NCI-H2171 treated with DMSO at 0.1 percent for 48 hours (cell line): ENCODE measurements at regions not wholly inside any gene's neighbourhood (a gene's known extent, or its start where the extent isn't known, plus 50 kb on each side); places are given as distances from the start of the nearest gene placed in this dataset.
A peak's percentile ranks its signal among the peaks of the same experiment; 100 is the strongest.
"Not testable (repeated sequence)": the region's sequence is repeated elsewhere in the genome, so short reads cannot be mapped to it uniquely, and the experiment has no call there.

Experiments
- DNase-seq: peaks from one replicate; lab custom pipeline; 2025; lab: John Stamatoyannopoulos, UW

DNA sequence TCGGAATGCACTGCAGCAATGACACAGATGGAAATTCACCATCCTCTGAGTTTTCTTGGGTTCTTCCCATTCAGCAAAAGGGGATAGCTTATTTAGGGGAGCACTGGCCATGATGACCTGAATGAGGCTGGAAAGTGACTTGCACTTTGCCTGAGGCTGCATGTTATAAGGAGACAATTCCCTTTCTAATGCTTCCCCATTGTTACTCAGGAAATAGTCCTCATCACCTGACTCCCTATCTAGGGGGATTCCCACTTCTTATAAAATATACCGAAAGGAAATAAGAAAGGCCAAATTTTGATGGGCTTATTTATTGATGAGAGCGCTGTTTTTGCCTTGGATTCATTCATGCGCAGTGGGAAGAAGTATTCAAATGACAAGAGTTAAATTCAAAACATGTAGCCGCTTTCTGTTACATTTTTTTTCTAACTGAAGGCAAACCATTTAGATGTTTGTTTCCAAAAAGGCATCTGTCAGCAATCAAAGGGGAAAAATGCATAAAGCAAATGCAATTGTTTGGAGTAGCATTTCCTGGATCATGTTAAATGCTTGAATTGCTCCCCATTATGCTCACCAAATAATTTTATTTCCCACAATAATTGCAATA lies 220.3 kb upstream of the NFIA start:
- no peak for DNase-seq

DNA sequence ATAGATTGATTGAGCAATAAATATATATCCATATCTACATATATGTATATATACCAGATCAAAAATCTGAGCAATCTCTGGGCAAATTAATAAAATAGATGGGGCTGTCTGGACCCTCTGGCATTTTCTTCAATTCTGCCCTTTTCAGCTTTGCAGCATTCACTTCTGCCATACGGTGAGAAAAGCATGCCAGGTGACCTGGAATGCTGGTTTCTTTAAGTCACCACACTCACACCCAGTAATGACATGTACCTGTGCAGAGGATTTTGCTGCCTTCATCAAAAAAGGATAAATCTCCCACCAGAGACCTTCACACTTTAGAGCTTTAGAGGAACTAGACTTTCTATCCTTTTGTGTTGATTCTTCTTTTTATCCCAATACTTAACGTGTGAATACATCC lies 223.2 kb upstream of the NFIA start:
- no peak for DNase-seq

DNA sequence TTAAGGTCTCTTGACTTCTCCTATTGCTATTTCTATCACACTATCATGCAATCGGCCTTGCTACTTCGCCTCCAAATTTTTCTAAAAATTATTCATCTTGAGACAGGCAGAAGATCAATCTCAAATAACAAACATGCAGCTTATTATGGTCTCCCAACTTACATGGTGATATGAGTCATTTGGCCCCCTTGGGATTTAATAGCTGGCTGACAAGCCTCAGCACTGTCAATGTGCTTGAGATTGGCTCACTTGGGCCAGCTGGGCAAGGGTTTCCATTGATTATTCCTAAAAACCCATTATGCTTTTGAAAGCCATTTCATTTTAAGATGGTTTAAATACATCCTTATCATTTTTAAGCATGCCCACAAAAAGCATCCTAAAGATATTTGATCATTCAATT lies 224.5 kb upstream of the NFIA start:
- DNase-seq: peak; percentile 79

- DNase-seq: no peak
Observed at GRCh38 chr1:60850084-60850483, 232.3 kb upstream of the NFIA start.

DNA sequence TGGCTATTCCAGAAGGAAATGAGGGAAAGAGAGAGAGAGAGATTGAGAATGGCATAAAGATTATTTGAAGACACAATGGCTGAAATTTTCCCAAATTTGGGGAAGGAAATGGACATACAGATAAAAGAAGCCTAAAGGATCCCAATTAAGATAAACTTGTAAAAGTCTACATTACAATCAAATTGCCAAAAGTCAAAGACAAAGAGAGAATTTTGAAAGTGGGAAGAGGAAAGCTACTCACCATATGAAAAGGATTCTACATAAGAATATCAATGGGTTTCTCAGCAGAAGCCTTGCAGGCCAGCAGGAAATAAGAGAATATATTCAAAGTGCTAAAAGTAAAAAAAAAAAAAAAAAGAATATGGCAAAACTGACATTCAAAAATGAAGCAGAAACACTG lies 233.0 kb upstream of the NFIA start:
- DNase-seq: no peak

DNA sequence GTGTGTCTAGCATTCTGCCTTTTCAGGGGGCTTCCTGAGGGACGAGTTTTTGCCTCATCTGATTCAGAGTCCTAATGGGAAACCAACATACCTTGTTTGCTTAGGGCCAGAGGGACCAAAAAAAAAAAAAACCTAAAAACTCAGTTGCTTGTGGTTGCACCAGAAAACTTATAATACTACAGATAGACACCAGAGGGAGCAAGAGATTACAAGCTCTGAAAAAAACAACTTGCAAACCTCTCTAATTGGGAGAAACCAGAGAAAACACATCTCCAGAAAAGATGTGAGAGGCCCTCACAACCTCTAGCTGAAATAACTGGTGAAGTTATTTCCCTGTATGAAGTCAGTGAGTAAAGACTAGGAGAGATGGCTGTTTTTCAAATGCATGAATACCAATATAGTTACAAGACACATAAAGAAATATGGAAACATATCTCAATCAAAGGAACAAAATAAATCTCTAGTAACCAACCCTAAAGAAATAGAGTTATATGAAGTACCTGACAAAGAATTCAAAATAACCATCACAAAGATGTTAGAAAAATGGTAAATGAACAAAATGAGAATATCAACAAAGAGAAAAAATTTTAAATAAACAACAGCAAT lies 233.7 kb upstream of the NFIA start:
- DNase-seq: peak; percentile 74

GRCh38 chr1:60847855-60848582 lies 234.3 kb upstream of the NFIA start:
- DNase-seq: no peak

GRCh38 chr1:60847391-60847790 lies 235.0 kb upstream of the NFIA start:
- DNase-seq: no peak

GRCh38 chr1:60845659-60846058 lies 236.7 kb upstream of the NFIA start:
- not testable (repeated sequence) for DNase-seq

GRCh38 chr1:60842304-60842703 lies 240.1 kb upstream of the NFIA start:
- no peak for DNase-seq

- DNase-seq: no peak
Observed at GRCh38 chr1:60841116-60842046, 241.0 kb upstream of the NFIA start.

GRCh38 chr1:60840476-60840875 lies 241.9 kb upstream of the NFIA start:
- not testable (repeated sequence) for DNase-seq

GRCh38 chr1:60835649-60836048 lies 246.7 kb upstream of the NFIA start:
- no peak for DNase-seq

DNA sequence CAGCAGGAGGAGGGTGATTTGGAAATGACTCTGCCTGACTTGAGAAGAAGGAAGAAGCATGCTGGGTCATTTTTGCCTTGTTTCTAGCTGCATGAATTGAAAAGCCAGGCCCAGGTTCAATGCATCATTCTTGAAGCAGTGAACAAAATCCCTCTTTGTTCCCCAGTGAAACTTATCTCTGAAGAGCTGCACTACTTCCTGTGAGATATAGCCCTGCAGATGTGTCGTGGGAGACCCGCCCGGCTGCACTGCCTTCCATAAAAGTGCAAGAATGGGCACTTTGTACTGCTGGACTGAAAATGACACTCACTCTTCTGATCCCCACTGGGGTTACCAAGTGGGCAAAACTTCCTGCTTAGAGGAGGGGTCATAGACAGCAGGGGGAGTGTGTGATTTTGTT lies 249.2 kb upstream of the NFIA start:
- no peak for DNase-seq

GRCh38 chr1:60832367-60832766 lies 250.0 kb upstream of the NFIA start:
- no peak for DNase-seq

DNA sequence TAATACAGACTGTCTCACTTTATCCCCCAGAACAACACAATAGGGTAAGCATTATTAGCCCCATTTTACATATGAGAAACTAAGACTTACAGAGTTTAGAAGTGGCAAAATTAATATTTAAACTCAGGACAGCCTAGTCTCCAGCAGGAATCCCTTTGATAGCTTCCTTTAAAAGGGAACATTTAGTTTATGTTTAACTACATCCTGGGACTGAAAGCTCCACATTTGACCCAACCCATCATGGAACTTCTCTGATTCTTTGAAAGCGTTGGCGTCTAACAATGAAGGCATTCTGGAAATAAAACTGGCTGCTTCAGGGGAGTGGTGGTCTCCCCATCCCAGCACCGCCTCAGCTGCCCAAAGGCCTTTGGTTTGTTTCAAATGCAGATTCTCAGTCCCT lies 250.6 kb upstream of the NFIA start:
- DNase-seq: no peak

GRCh38 chr1:60828944-60829343 lies 253.4 kb upstream of the NFIA start:
- no peak for DNase-seq

GRCh38 chr1:60826320-60827094 lies 255.9 kb upstream of the NFIA start:
- DNase-seq: no peak

DNA sequence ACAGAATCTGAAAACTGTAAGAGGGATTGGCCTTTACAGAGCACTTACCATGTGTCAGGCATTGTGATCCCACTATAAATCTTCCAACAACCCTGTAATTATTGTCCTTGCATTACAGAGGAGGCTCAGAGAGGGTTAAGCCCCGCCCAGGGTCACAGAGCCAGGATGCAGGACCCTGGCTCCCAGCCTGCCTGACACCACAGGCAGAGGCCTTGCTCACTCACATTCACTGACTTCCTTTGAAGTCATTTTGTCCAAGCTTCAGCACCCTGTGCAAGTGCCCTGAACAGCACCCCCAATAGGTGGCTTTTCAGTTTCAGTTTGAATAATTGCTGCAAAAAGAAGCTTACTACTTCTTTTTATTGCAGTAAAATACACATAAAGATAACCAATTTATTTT lies 256.8 kb upstream of the NFIA start:
- DNase-seq: no peak

DNA sequence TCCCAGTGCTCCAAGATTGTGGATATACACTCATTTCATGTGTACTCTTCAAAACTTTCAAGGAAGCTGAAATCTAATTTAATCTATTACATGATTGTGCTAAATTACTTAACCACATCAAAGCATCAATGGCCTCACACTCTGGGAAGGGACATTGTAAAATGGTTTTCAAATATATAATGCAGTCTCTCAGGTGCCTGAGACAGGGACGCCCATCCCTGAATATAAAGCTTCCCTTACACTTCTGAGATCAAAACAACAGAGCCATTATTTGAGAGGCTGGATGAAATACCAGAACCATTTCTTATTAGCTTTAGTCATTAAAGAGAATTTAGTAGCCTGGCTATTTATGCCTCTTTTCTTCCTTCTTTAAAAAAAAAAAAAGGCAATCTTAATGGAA lies 259.2 kb upstream of the NFIA start:
- DNase-seq: no peak

DNA sequence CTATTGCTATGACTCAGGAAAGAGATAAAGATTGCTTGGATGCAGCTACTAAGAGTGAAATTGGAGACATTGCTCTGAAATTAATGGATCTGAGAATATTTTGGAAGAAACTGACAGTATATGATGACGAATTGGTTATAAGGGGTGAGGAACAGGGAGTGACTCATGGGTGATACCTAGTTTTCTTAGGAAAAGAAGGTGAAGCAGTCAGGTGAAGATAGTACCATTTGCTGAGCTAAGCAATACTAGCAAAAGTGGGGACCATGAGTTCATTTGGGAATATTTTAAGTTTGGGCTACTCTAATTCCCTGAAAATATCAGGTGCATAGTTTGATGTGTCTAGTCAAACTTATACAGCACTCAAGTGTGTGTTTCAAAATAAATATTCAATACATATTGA lies 260.1 kb upstream of the NFIA start:
- DNase-seq: no peak

DNA sequence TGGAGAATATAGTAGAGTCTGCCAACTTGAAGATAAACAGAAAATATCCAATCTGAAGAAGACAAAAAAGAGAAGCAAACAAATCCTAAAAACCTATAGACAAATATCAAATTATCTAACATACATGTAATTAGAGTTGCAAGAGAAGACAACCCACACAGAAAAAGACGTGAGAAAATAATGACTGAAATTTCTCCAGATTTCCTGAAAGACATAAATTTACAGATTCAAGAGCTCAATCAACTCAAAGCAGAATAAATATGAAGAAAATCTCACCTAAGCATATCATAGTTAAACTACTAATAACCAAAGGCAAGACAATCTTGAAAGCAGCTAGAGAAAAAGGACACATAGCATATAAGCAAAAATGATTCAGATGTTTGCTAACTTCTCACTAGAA lies 261.2 kb upstream of the NFIA start:
- DNase-seq: no peak
